Right cardiac atrium (tissue), 5 donors: ENCODE measurements at regions not wholly inside any gene's neighbourhood (a gene's known extent, or its start where the extent isn't known, plus 50 kb on each side); places are given as distances from the start of the nearest gene placed in this dataset.

Experiments
- ATAC-seq, 2 donors: fragments of 200-7000 bp; cut with Tn5 transposase; one replicate each; pipeline versions ENCODE4 v1.8.0 to v1.9.1; 2020; ENCODE audit warnings: moderate library complexity in 2 of 2, mild to moderate bottlenecking in 1 of 2
- DNase-seq, 3 donors: peaks; one replicate each; pipeline ENCODE4 v3.0.0-alpha.2; 2020
- H3K27ac ChIP-seq: one replicate; pipeline ENCODE4 v1.5.1; 2013; ENCODE audit warnings: mild to moderate bottlenecking, low read length, control low read depth, moderate library complexity
- H3K27me3 ChIP-seq: one replicate; pipeline ENCODE4 v1.6.1; 2013; ENCODE audit not compliant: control insufficient read depth, insufficient read depth
- H3K4me1 ChIP-seq: one replicate; pipeline ENCODE4 v1.6.1; 2013; ENCODE audit warnings: low read length; ENCODE audit not compliant: control insufficient read depth, insufficient read depth
- H3K4me3 ChIP-seq: one replicate; pipeline ENCODE4 v1.5.1; 2013; ENCODE audit warnings: low read length, control low read depth
- H3K9me3 ChIP-seq: one replicate; pipeline ENCODE4 v1.6.1; 2013; ENCODE audit warnings: low read length; ENCODE audit not compliant: control insufficient read depth
- WGBS: extraction: QIAGEN DNeasy Blood & Tissue Kit; methylation state at CpG from one replicate; pipeline ENCODE4 v1.1.7; 2013; 5-methylcytosine and 5-hydroxymethylcytosine counted together
- intact Hi-C, 4 donors: fragments of 100-400 bp; cut with DNase I; formaldehyde crosslinking; loops; one replicate each; pipeline versions ENCODE4 v1.11.0 to v1.14.0; 2022 to 2023
- donor health status: healthy with polysubstance abuse.
- donor health status: DM: no; HTN: yes; CAD: no.
- donor health status: DM: no; HTN: no; CAD: no.
- donor health status: DM: no; HTN: yes; CAD: no; lungs with severe emphysema.
- donor health status: DM: yes; HTN: yes; CAD: no.

- 70% methylated on average over 10 of the region's 10 CpGs for WGBS
- intact Hi-C loops: no loop called here
- DNase-seq (no peak), ATAC-seq (no peak)
- Histone ChIP-seq H3K4me3 (no peak overlapping the region), H3K4me1 (no peaks in the 10 kb centered on the region), H3K9me3 (no peaks in the 10 kb centered on the region), H3K27ac (no peak overlapping the region), H3K27me3 (no peaks in the 10 kb centered on the region)
Observed at GRCh38 chr11:70603114-70603755, 204.9 kb downstream of the CTTN start.

GRCh38 chr11:70603756-70604211, 205.5 kb downstream of the CTTN start:
- WGBS: 68% methylated on average over 9 of the region's 9 CpGs
- no peak overlapping the region for H3K27ac ChIP-seq
- H3K9me3 ChIP-seq: no peaks in the 10 kb centered on the region
- ATAC-seq (no peak), DNase-seq (peak in 1 of 3 donors; percentile 16)
- no peaks in the 10 kb centered on the region for H3K27me3 ChIP-seq
- intact Hi-C loops: no loop called here
- H3K4me1 ChIP-seq: no peaks in the 10 kb centered on the region
- H3K4me3 ChIP-seq: no peak overlapping the region

DNA sequence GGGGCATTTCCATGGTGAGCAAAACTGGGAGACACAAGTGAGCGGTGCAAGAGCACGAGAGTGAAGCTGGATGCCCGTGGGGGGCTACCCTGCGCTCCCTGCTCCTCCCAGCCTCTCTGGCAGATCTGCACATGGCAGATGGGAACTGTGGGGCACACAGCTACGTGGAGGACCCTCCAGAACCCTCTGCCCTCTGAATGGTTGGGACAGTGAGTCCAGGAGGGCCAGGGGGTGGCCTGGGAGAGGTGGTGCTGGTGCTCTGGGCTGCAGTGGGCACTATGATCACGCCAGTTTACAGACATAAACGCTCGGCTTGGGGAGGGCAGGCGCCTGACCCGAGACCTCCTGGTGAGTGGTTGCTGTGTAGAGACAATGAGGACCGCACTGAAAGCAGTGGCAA, 205.9 kb downstream of the CTTN start:
- DNase-seq (no peak), ATAC-seq (no peak)
- Histone ChIP-seq H3K27ac (no peak overlapping the region), H3K4me3 (no peak overlapping the region), H3K27me3 (no peaks in the 10 kb centered on the region), H3K4me1 (no peaks in the 10 kb centered on the region), H3K9me3 (no peaks in the 10 kb centered on the region)
- intact Hi-C loops: no loop called here
- 82% methylated on average over 11 of the region's 11 CpGs for WGBS

GRCh38 chr11:70604630-70605467, 206.5 kb downstream of the CTTN start:
- Histone ChIP-seq H3K4me1 (no peaks in the 10 kb centered on the region), H3K9me3 (no peaks in the 10 kb centered on the region), H3K27ac (no peak overlapping the region), H3K27me3 (no peaks in the 10 kb centered on the region), H3K4me3 (no peak overlapping the region)
- WGBS: 76% methylated on average over 20 of the region's 20 CpGs
- peak in 1 of 3 donors; percentile 26 for DNase-seq
- peak in 1 of 2 donors; percentile 24 for ATAC-seq
- intact Hi-C loops: no loop called here

DNA sequence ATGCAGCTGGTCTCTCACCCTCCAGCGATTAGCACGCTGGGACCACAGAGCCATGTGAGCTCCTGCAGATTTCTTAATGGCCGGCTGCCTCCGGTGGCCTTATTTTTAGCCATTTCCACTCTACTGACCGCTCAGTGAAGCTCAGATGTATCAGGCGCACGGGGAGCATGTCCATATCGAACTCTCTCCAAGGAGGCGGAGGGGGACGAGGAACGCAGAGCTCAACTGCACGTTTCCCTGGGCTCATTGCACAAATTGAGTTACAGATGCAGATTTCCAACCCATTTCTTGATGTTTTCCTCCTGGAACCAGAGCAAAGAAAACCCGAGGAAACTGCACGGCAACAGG, 207.1 kb downstream of the CTTN start:
- no peak overlapping the region for H3K27ac ChIP-seq
- DNase-seq (no peak), ATAC-seq (no peak)
- 83% methylated on average over 14 of the region's 14 CpGs for WGBS
- no peaks in the 10 kb centered on the region for H3K4me1 ChIP-seq
- H3K4me3 ChIP-seq: no peak overlapping the region
- no peaks in the 10 kb centered on the region for H3K9me3 ChIP-seq
- intact Hi-C loops: no loop called here
- no peaks in the 10 kb centered on the region for H3K27me3 ChIP-seq

DNA sequence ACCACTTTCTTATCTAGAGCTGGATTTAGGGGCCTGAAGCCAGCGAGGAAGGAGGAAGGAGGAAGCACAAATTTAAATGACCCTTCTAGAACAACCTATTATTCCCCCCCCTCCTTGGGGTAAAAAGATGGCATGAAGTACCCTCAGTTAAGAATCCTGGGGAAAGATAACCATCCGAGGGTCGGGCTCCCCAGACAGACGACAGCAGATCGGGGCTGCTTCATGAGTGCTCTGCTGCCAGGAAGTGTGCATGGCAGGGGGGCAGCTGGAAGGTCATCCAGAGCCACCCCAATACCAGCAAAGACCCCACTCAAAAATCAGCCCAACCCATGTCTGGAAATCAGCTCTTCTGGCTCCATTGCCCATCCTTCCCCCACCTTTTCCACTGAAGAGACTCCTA, 207.5 kb downstream of the CTTN start:
- no peaks in the 10 kb centered on the region for H3K27me3 ChIP-seq
- no peaks in the 10 kb centered on the region for H3K4me1 ChIP-seq
- ATAC-seq (no peak), DNase-seq (no peak)
- no peak overlapping the region for H3K27ac ChIP-seq
- intact Hi-C loops: no loop called here
- H3K9me3 ChIP-seq: no peaks in the 10 kb centered on the region
- no peak overlapping the region for H3K4me3 ChIP-seq
- 65% methylated on average over 5 of the region's 5 CpGs for WGBS

DNA sequence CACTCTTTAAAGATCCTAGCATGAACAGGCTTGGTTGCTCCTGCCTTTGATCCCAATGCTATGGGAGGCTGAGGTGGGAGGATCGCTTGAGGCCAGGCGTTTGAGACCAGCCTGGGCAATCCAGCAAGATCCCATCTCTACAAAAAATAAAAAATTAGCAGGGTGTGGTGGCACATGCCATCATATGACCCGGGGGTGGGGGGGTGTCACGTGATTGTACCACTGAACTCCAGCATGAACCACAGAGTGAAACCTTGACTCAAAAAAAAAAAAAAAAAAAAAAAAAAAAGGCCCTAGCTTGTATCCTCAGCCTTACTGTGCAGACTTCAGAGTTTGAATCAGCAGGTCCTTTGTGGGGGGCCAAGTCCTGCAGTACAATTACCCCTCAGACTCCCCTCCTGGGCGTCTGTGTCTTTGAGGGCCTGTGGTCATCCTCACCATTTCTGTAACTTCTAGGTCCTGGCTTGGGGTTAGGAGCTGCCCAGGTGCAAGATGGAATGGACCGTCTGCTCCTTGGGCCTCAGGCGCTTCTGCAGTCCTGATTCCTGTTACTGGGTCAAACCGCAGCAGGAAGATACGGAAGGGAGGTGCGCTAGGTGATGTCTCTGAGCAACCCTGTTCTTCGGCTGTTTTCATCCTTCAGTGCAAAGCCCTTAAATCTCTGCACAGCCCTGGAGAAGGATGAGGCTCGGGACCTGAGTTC, 208.1 kb downstream of the CTTN start:
- DNase-seq: peak in 1 of 3 donors; percentile 21

DNA sequence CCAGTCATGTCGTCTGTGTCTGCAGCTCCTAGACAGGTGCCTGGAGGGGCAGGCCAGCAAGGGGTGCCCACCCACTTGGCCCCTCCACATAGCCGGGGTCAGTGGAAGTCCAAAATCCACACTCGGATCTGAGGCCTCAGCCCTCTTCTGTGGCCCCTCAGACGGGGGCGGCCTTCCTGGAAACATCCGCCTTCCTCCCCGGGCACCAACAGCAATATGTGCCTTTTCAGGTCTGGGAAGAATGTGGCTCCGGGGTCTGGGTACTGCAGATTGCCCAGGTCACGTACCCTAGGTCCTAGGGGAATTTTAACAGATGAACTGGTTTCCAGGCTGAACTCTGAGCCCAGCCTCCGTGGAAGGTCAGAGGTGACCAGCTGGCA, 208.6 kb downstream of the CTTN start:
- DNase-seq: peak in 1 of 3 donors; percentile 19
- H3K27me3 ChIP-seq: no peaks in the 10 kb centered on the region
- no peaks in the 10 kb centered on the region for H3K9me3 ChIP-seq
- no peak overlapping the region for H3K27ac ChIP-seq
- no peak overlapping the region for H3K4me3 ChIP-seq
- ATAC-seq: no peak
- no peaks in the 10 kb centered on the region for H3K4me1 ChIP-seq
- intact Hi-C loops: no loop called here
- WGBS: 81% methylated on average over 10 of the region's 10 CpGs

More for the DNA sequence above, 208.1 kb downstream of the CTTN start:
- H3K4me3 ChIP-seq: no peak overlapping the region
- no peaks in the 10 kb centered on the region for H3K4me1 ChIP-seq
- no peak overlapping the region for H3K27ac ChIP-seq
- no peaks in the 10 kb centered on the region for H3K9me3 ChIP-seq
- no peaks in the 10 kb centered on the region for H3K27me3 ChIP-seq
- WGBS: 89% methylated on average over 12 of the region's 12 CpGs
- no peak for ATAC-seq
- intact Hi-C loops: no loop called here

DNA sequence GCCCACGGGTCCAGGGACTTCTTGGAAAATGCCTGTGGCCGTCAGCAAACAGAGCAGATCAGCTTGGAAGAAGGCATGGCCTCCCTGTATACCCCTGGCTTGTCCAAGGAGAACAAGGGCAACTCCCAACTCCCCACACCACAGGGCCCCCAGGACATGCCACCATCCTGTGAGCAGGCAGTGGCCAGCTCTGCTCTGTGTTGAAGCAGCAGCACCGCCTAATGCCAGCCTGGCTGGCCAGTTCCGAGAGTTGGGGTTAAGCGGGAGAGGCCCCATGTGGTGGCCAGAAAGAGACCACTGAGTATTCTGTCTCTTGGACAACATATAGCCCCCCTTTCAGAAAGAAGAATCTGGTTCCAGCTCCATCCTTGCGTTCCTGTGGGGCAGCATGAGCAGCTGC, 209.2 kb downstream of the CTTN start:
- DNase-seq: peak in 1 of 3 donors; percentile 13

GRCh38 chr11:70608568-70609470, 210.5 kb downstream of the CTTN start:
- intact Hi-C loops: no loop called here
- DNase-seq (peak in 1 of 3 donors; percentile 24), ATAC-seq (no peak)
- Histone ChIP-seq H3K9me3 (no peaks in the 10 kb centered on the region), H3K27me3 (no peaks in the 10 kb centered on the region), H3K27ac (no peak overlapping the region), H3K4me1 (no peaks in the 10 kb centered on the region), H3K4me3 (no peak overlapping the region)
- 48% methylated on average over 35 of the region's 35 CpGs for WGBS

More for the DNA sequence above, 209.2 kb downstream of the CTTN start:
- intact Hi-C loops: no loop called here
- Histone ChIP-seq H3K27me3 (no peaks in the 10 kb centered on the region), H3K4me3 (no peak overlapping the region), H3K27ac (no peak overlapping the region), H3K9me3 (no peaks in the 10 kb centered on the region), H3K4me1 (no peaks in the 10 kb centered on the region)
- 83% methylated on average over 6 of the region's 6 CpGs for WGBS
- no peak for ATAC-seq
